ENCODE measurements at regions not wholly inside any gene's neighbourhood (a gene's known extent, or its start where the extent isn't known, plus 50 kb on each side); places are given as distances from the start of the nearest gene placed in this dataset.

DNA sequence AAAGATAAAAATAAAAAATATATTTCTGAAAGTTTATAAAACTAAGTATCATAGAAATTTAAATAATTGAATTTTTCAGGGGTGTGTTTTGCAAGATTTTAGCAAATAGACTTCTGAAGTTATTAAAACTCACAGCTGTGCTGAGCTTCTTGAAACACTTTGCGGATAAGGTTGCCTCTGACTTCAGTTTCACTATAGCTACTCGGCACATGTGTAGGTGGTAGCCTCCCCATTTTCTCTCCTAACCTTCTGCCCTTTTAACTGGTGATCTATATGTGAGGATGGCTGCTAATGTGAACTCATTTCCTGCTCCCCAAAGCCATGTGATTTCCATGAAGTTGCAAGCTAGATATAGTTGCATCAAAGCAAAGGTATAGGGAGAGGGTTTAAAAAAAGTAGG lies 129.3 kb upstream of the STMND1 start:
- Mint-ChIP-seq H3K36me3 (ENCODE audit: low read depth) (no peaks in the 10 kb centered on the region), H3K27me3 (ENCODE audit: insufficient read depth, low read depth, poor library complexity) (no peaks in the 10 kb centered on the region), H3K4me1 (no peaks in the 10 kb centered on the region; the same call in 2 of the 3 replicates), H3K9me3 (no peaks in the 10 kb centered on the region), H3K27ac (no peak overlapping the region), H3K4me3 (no peak overlapping the region)
- no peaks in the 10 kb centered on the region for H3K9me2 ChIP-seq (ENCODE audit: insufficient read depth)
- TF ChIP-seq EZH2 (IDR thresholded peaks at IDR 0.05; ENCODE audit: low read depth, unreplicated experiment): no peak
- TF ChIP-seq, protein P1, sequence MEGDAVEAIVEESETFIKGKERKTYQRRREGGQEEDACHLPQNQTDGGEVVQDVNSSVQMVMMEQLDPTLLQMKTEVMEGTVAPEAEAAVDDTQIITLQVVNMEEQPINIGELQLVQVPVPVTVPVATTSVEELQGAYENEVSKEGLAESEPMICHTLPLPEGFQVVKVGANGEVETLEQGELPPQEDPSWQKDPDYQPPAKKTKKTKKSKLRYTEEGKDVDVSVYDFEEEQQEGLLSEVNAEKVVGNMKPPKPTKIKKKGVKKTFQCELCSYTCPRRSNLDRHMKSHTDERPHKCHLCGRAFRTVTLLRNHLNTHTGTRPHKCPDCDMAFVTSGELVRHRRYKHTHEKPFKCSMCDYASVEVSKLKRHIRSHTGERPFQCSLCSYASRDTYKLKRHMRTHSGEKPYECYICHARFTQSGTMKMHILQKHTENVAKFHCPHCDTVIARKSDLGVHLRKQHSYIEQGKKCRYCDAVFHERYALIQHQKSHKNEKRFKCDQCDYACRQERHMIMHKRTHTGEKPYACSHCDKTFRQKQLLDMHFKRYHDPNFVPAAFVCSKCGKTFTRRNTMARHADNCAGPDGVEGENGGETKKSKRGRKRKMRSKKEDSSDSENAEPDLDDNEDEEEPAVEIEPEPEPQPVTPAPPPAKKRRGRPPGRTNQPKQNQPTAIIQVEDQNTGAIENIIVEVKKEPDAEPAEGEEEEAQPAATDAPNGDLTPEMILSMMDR (conservative IDR thresholded peaks at IDR 0.05; ENCODE audit: low read depth in 2 of 2): no peak
- no peak for TF ChIP-seq EZH2phosphoT487 (IDR thresholded peaks at IDR 0.05; ENCODE audit: unreplicated experiment)
- TF ChIP-seq CREB1 (CRISPR knock-in tag; IDR thresholded peaks at IDR 0.05; ENCODE audit: low read depth): no peak
- no peak for TF ChIP-seq ZNF331 (CRISPR knock-in tag; IDR thresholded peaks at IDR 0.05; ENCODE audit: low read depth)
- TF ChIP-seq JUNB (IDR thresholded peaks at IDR 0.05; ENCODE audit: unreplicated experiment): no peak
- TF ChIP-seq, protein P2, sequence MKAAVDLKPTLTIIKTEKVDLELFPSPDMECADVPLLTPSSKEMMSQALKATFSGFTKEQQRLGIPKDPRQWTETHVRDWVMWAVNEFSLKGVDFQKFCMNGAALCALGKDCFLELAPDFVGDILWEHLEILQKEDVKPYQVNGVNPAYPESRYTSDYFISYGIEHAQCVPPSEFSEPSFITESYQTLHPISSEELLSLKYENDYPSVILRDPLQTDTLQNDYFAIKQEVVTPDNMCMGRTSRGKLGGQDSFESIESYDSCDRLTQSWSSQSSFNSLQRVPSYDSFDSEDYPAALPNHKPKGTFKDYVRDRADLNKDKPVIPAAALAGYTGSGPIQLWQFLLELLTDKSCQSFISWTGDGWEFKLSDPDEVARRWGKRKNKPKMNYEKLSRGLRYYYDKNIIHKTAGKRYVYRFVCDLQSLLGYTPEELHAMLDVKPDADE (IDR thresholded peaks at IDR 0.05): no peak
- no peak for TF ChIP-seq POLR2AphosphoS5 (IDR thresholded peaks at IDR 0.05; ENCODE audit: low read depth)
- TF ChIP-seq STAT1 (IDR thresholded peaks at IDR 0.05; ENCODE audit: unreplicated experiment): no peak
- no peak for TF ChIP-seq ZNF462 (CRISPR knock-in tag; IDR thresholded peaks at IDR 0.05)
- TF ChIP-seq REST (IDR thresholded peaks at IDR 0.05; ENCODE audit: unreplicated experiment): no peak
- TF ChIP-seq NANOG (IDR thresholded peaks at IDR 0.05; ENCODE audit: borderline replicate concordance): no peak
- TF ChIP-seq ZNF114 (CRISPR knock-in tag; IDR thresholded peaks at IDR 0.05): no peak
- no peak overlapping the region for H3K4me2 ChIP-seq
- H3K27me3 ChIP-seq (ENCODE audit: insufficient read depth): no peaks in the 10 kb centered on the region
- H3F3A ChIP-seq (replicated peaks; ENCODE audit: low read depth): no peaks in the 10 kb centered on the region
- ATAC-seq (no peak), DNase-seq (ENCODE audit: low spot score) (no peak)
- no peaks in the 10 kb centered on the region for H3K4me1 ChIP-seq (ENCODE audit: insufficient read depth)
- no peaks in the 10 kb centered on the region for H3K79me2 ChIP-seq (replicated peaks; ENCODE audit: insufficient read depth)
- H3K4me3 ChIP-seq: no peak overlapping the region
- H4K20me1 ChIP-seq (replicated peaks; ENCODE audit: insufficient read depth): no peaks in the 10 kb centered on the region; the same call in 1 of the 2 replicates
- H2AFZ ChIP-seq: no peak overlapping the region
- no peaks in the 10 kb centered on the region for H3K36me3 ChIP-seq (ENCODE audit: insufficient read depth)
- no peak overlapping the region for H3K27ac ChIP-seq (ENCODE audit: low read depth)

Measured in GM23338 (cell line).